HG02852 (cell line): ENCODE measurements at regions not wholly inside any gene's neighbourhood (a gene's known extent, or its start where the extent isn't known, plus 50 kb on each side); places are given as distances from the start of the nearest gene placed in this dataset.
"Not testable (repeated sequence)": the region's sequence is repeated elsewhere in the genome, so short reads cannot be mapped to it uniquely, and the experiment has no call there.

Source experiments
- ATAC-seq: cut with Tn5 transposase; IDR thresholded peaks from one replicate; pipeline ENCODE4 v1.9.1; 2021; ENCODE audit warnings: mild to moderate bottlenecking, moderate library complexity; ENCODE audit not compliant: unreplicated experiment

DNA sequence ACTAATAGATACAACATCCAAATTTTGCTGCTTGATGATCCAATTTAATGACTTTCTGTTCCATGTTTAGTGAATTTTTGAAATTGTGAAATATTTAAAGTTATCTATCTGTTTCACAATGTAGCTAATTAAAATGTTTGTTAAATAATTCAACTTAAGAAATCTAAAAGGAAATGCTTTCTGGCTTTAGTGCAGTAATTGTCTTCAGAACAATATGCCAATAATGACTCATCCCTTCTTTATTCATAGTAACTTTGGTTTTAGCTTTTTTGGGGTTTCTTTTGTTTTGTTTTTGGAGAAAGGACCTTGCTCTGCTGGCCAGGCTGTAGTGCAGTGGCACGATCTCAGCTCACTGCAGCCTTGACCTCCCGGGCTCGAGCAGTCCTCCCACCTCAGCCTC lies 479.2 kb upstream of the RGS6 start:
- ATAC-seq = no peak

DNA sequence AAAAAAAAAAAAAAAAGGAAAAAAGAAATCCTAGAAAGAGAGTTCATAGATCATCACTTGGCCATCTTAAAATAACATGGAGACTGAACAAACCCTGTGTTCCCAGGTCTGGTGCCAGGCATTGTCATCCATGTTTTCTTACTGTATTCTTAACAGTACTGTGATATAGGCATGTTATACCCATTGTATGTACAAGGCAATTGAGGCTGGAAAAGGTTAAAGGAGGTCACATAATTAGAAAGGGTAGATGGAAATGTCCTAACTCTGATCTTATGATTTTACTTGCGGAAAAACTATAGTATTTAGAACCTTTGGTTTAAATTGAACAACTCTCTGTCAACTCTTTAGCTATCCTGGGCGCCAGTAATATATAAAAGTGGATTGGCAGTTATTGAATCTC lies 478.2 kb upstream of the RGS6 start:
- ATAC-seq = no peak

DNA sequence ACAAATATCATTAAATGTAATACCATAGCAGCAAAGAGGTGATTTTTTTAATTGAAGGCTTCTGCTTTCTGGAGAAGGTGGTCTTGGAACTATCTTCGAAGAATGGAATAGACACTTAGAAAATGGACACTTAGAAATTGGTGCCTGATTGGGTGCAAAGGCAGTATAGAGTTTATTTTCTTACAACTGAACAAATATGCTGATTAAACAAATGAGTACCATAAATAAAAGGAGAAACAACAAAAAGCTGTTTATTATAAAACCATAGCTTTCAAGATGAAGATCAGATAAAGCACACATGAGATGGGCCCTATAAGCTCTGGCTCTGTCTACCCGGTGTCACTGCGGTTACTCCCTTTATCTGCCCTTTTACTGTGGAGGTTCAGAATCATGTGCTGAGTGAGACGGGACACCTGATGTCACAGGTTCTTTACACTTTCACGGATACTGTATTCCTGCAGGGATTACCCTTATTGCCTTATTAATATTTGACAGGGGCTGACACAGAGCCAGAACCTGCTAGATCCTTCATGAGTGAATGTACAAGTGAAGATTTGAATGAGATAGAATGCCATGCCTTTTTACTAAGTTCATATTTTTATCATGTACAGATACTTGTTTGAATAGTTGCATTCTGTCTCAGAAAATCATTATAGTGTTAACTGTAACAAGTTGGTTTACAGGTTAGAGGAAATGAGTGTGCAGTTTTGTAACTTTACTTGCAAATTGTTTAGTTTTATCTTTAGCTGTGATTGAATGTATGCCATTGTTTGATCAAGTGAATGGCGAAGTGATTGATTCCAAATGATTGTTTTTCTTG lies 477.5 kb upstream of the RGS6 start:
- ATAC-seq = no peak

DNA sequence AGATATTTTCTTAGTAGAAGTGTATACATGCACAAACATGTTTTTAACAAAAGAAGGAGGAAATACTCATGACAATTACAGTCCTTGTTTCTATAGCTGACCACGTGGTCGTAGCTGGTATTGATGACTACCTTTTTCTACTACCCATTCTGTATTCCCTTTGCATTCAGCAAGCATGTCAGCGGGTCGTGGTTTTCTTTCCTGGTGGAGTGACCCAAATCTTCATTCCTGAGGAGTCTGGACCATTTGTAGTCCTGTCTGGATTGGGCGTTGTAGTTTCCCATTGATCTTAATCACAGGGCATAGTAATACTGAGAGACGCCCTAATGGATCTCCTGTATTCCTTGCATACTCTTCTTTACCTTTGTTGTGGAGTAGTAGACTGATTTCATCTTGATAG lies 472.1 kb upstream of the RGS6 start:
- no peak for ATAC-seq

DNA sequence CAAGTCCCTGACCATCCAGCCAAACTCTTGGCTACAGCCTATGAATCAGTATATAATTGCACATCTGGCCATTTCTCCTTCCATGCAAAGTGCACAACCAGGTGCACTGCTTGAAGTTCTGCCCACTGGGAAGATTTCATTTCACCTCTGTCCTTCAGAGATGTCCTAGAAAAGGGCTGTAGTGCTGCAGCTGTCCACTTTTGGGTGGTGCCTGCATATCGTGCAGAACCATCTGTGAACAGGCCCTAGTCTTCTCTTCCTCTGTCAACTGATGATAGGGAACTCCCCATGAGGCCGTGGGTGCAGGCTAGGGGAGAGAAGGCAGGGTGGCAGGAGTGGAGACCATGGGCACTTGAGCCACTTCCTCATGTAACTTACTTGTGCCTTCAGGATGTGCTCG lies 470.6 kb upstream of the RGS6 start:
- not testable (repeated sequence) for ATAC-seq

DNA sequence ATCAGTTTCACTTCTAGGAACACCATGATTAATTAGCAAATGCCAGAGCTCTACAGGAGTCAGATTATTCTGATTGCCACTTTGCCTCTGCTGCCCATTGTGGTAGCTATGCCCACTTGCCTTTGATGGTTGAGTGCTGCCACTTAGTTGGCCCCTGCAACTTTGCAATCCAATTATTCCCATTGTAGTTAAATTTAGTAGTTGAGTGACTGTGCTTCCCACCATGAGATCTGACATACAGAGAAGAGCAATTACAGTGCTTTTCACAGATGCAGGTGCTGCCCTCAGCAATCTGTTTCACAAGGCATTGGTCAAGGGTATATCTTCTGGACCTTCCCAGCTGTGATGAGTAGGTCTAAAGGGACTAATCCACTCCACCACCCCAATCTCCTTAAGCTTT lies 468.4 kb upstream of the RGS6 start:
- ATAC-seq = no peak

DNA sequence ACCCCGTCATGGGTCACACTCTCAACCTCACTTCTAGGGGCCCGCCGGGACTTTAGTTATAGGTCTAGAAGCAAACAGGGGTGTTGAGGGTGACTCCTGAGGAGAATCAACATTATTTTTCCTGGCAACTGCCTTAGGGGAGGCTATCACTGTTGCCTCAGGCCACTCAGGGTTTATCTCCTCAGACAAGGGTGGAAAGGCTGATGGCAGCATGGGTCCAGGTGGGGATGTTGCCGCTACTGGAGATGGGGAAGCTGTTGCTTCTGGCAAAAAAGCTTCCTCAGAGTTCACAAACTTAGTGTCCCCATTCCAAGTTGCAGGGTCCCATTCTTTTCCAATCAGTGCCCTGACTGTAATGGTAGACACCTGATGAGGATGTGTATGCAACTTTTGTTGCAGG lies 467.4 kb upstream of the RGS6 start:
- ATAC-seq = no peak

DNA sequence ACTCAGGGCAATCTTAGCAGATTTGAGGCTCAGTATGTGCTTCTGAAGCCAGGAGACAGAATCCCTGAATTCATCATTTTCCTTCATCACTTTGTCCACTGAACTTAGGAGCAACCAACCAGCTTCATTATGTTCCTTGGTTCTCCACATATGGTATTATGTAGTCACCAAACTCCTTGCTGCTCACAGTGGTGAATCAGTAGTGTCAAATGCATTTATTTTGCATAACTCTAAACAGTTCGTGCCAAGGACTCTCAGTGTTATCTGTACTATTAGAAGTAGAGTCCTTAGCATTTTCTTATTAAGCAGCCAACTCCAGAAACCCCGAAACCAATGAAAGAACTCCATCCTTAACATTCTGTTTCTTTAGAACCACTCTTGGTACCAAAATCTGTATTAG lies 466.9 kb upstream of the RGS6 start:
- ATAC-seq = no peak

DNA sequence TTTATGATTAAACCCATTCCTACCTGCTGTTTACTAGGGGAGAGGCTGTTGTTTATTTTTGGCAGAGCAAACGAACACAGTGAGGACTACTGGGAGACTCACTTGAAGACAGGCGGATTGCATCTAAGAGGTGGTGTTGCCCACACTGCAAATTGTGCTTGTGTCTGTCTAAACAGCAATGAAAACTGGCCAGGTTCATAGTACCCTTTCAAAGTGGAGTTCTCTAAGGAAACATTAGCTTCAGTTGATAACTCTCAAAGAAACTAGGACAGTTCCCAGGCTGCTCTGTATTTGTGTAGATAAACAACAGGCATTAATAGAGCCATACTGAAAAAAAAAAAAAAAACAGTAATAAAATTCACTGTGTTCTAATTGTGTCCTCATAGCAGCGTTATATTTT lies 466.0 kb upstream of the RGS6 start:
- ATAC-seq = no peak

DNA sequence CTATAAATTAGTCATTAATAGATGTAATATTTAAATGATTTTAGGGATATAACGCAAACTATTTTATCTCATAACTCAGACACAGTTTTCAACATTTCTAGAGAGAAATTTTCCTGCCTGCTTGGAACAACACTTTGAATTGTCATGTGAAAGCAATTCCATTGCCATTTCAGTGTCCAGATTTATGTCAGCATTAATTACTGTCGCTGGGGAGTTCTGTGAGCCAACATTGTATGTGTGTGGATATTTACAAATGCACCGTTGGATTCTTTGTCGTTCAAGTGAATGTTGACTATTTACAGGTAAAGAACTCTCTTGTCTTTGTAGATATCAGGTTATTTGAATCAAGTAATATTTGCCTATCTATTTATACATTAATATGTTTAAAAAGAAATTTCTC lies 465.3 kb upstream of the RGS6 start:
- ATAC-seq = no peak

DNA sequence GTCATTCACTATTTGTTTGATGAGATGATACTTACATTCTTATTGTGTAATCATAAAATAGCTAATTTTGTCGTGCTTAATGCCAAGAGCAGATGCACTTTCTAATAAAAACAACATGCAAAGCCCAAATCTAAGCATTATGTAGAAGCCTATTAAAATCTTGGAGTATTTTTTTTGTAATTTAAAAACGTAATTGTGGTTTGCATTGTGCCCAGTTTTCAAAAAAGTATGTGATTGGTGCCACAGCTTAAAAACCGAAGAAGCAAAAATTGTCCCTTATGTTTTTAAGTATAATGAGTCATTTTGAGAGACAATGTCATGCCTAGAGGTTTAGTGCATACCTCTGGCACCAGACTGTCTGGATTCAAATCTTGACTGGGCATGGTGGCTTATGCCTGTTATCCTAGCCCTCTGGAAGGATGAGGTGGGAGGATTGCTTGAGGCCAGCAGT lies 464.8 kb upstream of the RGS6 start:
- ATAC-seq = no peak

DNA sequence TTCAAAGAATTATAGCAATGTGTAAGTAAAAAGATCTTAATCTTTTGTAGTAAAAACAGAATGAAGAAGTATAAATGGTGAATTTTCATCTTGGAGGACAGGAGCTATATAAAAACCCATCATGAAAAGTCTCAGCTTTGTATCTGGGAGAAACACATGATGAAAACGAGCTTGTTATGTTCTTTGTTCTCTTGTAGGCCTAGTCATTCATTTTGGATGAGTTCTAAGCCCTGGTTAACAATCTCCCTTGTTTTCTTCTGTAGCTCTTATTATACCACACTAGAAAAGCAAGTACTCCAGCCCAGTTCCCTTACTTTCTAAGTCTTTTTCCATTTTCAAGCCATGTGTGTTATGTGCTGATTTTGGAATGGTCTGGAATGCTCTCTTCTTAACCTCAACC lies 463.5 kb upstream of the RGS6 start:
- ATAC-seq = no peak

DNA sequence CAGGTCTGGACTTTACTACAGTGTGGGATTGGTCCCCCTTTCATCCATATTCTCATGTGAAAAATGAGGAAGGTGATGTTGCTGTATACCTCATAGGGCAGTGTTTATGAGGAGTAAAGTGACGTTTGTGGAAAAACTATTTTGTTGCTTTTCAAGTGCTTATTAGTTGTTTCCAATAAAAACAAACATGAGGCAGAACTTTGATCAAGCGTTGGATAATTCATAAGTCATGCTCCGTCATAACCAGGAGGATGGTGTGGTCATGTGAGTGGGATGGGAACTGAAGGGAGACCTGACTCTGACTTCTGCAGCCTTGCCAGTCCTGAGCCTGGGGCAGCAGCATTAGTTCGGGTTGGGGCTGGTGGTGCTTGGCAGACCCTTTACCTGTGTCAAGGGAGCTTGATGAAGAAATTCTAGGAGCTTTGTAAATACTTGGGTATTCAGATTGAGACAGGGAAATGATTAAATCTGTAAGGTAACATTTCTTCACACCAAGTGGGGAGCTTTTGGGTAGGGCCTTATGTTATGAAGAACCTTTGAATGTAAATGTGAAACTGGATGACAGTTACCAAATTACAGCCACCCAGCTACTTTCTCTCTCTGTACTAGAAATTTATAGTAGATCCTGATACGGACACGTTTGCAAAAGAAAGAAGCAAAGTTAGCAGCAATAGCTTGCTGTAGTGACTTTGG lies 462.4 kb upstream of the RGS6 start:
- ATAC-seq = no peak

DNA sequence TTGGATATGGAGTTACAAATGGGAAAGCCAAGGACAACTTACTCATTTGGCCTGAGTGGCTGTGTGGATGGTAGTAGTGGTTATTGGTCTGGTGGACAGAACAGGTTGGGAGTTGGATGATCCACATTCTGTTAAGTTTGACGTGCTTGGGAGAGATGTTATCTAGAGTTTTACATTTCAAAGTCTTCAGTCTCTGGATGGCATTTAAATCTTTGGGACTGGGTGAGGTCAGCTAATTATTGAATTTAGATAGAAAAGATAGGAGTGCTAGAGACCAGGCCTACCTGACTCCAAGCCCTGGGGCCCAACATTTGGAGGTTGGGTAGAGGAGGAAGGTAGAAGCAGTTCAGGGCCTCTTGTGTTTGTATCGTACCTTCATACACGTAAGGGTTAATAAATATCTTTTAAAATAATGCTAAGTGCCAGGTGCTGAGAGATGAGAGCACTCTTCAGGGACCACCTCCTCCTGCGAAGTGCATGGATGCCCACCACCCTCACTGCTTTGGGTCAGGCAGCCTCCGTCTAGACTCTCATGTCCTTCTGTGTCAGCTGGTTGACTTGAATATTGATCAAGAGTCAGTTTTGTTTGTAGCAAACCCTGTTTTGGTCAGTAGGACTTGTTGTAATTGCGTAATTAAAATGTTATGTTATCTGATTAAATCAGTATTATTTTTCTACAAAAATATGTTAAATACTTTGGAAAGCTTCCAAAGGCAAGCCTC lies 460.4 kb upstream of the RGS6 start:
- ATAC-seq = no peak

DNA sequence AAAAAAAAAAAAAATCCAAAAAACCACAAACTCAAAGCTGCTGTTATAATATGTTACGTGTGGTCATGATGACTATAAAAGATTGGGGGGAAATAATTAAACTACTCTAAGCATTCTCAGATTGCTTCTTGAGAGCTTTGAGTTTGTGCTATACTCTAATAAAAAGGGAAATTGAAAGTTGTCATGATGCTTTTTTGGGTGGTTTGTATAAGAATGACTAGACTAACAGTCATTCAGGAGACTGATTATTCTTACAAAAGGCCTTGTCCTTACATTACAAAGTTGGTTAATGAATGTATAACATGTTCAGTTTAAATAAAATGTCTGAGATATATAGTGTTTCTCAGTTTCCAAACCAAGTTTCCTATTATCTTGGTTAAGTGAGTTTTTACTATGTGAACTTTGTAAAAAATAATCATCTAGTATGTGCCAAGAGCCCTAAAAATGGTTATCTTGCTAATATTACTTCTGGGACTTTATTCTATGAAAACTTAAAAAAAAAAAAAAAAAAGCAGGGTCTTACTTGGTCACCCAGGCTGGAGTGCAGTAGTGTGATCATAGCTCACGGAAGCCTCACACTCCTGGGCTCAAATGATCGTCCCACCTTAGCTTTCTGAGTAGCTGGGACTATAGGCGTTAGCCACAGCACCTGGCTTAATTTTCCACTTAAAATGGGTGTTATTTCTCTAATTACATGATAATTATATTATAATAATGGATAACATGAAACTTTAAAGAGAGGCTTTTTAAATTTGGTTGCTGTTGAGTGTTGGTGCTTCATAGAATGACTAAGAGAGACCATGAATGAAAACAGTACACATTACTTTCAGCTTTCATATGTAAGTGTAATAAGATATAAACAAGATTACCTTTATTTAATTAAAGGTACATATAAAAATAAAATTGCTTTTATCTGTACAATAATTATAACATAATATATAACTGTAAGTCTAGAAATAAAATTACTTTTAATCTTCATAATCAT lies 459.6 kb upstream of the RGS6 start:
- peak; percentile 60 for ATAC-seq

DNA sequence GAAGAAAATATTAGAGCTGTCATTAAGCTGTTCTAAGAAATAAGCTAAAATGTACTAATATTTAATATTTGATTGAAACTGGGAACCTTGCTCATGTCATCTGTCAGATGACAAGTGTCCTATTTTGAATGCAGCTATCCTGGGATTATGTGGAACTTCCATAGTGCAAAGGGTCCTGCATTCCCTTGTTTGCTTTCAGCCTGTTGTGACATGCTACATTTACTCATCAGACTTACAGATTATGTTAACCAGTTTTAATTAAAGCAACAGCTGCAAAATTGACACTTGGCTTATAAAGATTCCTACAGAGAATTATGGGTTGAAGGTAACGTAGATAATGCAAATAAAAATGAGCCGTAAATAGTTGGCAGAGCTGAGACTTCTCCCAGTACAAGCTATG lies 458.4 kb upstream of the RGS6 start:
- ATAC-seq = no peak

DNA sequence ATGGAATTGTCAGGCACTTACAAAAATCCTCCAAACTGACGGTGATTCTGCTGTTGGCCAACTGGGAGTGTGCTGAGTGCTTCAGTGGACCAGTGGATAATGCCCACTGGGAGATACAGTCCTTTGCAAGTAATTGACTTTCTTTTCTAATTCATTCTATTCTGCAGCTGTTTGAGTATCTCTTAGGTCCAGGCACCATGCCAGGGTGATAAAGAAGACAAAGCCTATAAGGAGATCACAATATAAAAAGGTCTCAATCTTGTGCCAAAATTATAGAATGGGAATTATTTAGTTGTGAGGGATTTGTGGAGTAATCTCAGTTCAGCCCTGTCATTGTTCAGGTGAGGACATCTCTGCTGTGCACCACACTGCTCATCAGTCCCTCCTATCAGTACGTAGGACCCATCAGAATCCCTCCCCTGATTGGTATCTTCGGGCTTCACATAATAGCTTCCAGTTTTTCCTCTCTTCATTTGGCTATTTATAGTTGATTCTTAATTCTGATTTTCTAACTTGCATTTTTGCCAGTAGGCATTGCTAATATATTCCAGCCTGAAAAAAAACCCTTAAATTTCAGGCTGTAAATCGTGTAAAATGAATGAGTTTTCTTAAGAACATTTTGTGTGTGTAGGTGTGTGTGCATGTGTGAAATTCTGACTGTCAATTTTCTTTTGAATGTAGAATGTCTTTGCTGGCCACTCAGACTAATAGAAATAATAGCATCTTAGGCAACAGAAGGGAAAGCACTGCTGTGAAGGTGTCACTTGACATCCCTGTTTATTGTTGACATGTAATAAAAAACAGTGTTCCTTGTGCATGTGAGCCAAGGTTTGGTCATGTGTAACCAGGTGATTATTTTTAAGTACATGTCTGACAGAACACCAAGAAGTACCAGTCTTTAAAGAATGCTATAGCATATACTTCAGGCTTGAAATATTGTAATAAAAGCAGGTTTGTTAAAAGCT lies 457.6 kb upstream of the RGS6 start:
- no peak for ATAC-seq

DNA sequence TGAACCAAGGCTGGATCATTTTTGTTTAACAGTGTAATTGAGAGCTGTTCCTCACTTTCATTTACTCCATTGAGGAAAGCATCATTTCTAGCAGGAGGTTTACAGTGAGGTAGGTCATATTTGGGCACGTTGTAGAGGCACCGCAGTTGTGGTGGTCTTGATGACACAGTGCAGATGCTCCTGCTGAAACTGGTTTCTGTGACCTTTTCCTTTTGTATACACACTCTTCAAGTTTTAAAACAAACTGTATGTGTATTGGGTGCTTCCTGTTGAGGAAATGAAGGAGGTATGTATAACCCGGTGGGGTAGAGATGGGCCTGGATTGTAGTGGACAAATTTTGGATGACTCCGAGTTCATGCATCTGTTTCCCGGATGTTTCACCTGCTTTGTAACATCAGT lies 456.3 kb upstream of the RGS6 start:
- ATAC-seq = no peak

DNA sequence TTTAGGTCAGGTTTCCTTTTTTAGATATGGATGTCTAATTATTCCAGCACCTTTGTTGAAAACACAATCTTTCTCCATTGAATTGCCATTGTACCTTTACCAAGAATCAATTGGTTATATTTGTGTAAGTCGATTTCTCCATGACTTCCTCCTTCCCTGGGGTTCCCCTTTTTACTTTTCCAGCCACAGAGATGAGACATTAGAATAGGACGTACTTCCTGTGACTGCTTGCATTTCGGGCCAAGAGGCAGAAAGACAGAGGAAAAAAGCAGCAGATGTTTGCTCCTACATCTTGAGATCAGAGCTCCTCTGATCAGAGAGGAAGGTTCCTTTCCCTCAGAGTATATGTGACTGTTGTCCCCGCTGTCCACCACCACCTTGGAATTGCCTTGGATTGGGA lies 453.7 kb upstream of the RGS6 start:
- ATAC-seq = no peak
